CD4-positive, alpha-beta T cell (primary cell): ENCODE measurements at regions not wholly inside any gene's neighbourhood (a gene's known extent, or its start where the extent isn't known, plus 50 kb on each side); places are given as distances from the start of the nearest gene placed in this dataset.

Experiments
- ATAC-seq: fragments of 200-7000 bp; cut with Tn5 transposase; one replicate; pipeline ENCODE4 v1.10.0; 2022; ENCODE audit warnings: mild to moderate bottlenecking; ENCODE audit not compliant: poor library complexity
- CTCF ChIA-PET: fragments of 350-600 bp; sonication (Branson Sonifier 250); formaldehyde crosslinking; loops from one replicate; lab custom pipeline; 2021; ENCODE audit warnings: antibody characterized with exemption, inconsistent platforms; lab: Charles Lee
- POLR2A ChIA-PET: fragments of 350-600 bp; sonication (Branson Sonifier 250); formaldehyde crosslinking; loops from one replicate; lab custom pipeline; 2021; ENCODE audit warnings: antibody characterized with exemption, inconsistent platforms; lab: Charles Lee
- DNase-seq, 14 experiments: peaks; one replicate each; pipeline ENCODE4 v3.0.0-alpha.2; 2013 to 2020; ENCODE audit warnings: mixed read lengths in 2 of 14
- H3K27ac ChIP-seq, 2 donors: one replicate each; pipeline versions ENCODE4 v1.5.1 to v1.7.0; 2013; ENCODE audit warnings: low read length in 2 of 2, low read depth in 1 of 2, mild to moderate bottlenecking in 1 of 2
- H3K27me3 ChIP-seq, 2 experiments: 1 replicate in 1 of 2; 2 replicates in 1 of 2; pipeline versions ENCODE4 v1.6.1 to v1.7.0; 2013; ENCODE audit warnings: low read length in 2 of 2, control low read depth in 1 of 2, mild to moderate bottlenecking in 1 of 2, moderate library complexity in 1 of 2; ENCODE audit not compliant: insufficient read depth in 2 of 2, control insufficient read depth in 1 of 2
- H3K36me3 ChIP-seq: one replicate; pipeline ENCODE4 v1.6.1; 2013; ENCODE audit warnings: low read length, control low read depth; ENCODE audit not compliant: insufficient read depth
- H3K4me1 ChIP-seq: one replicate; pipeline ENCODE4 v1.6.1; 2013; ENCODE audit warnings: low read length, control low read depth; ENCODE audit not compliant: insufficient read depth
- H3K4me3 ChIP-seq: one replicate; pipeline ENCODE4 v1.5.1; 2013; ENCODE audit warnings: mild to moderate bottlenecking, low read length, moderate library complexity
- H3K9me3 ChIP-seq, 2 experiments: 1 replicate in 1 of 2; 2 replicates in 1 of 2; pipeline versions ENCODE4 v1.6.1 to v1.7.0; 2013; ENCODE audit warnings: low read length in 2 of 2, mild to moderate bottlenecking in 2 of 2, control low read depth in 1 of 2, moderate library complexity in 1 of 2; ENCODE audit not compliant: control insufficient read depth in 1 of 2, insufficient read depth in 1 of 2
- H3K27ac Mint-ChIP-seq: one replicate; pipeline ENCODE4 v1.8.0; 2020; ENCODE audit warnings: mixed read lengths
- H3K27me3 Mint-ChIP-seq: one replicate; pipeline ENCODE4 v1.8.0; 2021; ENCODE audit warnings: mixed read lengths
- H3K36me3 Mint-ChIP-seq: one replicate; pipeline ENCODE4 v1.8.0; 2021; ENCODE audit warnings: low read depth, mixed read lengths
- H3K4me1 Mint-ChIP-seq: one replicate; pipeline ENCODE4 v1.8.0; 2021; ENCODE audit warnings: low read depth, mixed read lengths
- H3K4me3 Mint-ChIP-seq: one replicate; pipeline ENCODE4 v1.8.0; 2020; ENCODE audit warnings: mild to moderate bottlenecking, mixed read lengths
- H3K9me3 Mint-ChIP-seq: one replicate; pipeline ENCODE4 v1.8.0; 2020; ENCODE audit warnings: mixed read lengths
- CTCF ChIP-seq: fragments of 200-600 bp; IDR thresholded peaks from one replicate; pipeline ENCODE4 v1.8.0; 2022; ENCODE audit warnings: antibody characterized with exemption, mild to moderate bottlenecking
- intact Hi-C, 2 experiments: fragments of 100-400 bp; cut with DNase I in 1 of 2; cut with micrococcal nuclease in 1 of 2; formaldehyde crosslinking; loops; one replicate each; pipeline versions ENCODE4 v1.15.1 to v1.9.0; 2023 to 2025; cut with DNase I, micrococcal nuclease

- no peak overlapping the region for H3K4me3 Mint-ChIP-seq
- H3K4me1 Mint-ChIP-seq: no peaks in the 10 kb centered on the region
- H3K27ac Mint-ChIP-seq: no peak overlapping the region
- Histone ChIP-seq H3K4me1 (no peaks in the 10 kb centered on the region), H3K36me3 (no peaks in the 10 kb centered on the region), H3K4me3 (no peak overlapping the region), H3K9me3 (no peaks in the 10 kb centered on the region), H3K27ac (no peak overlapping the region), H3K27me3 (no peaks in the 10 kb centered on the region)
- intact Hi-C loops: no loop called here
- ATAC-seq: no peak
- DNase-seq: no peak
- H3K36me3 Mint-ChIP-seq: no peaks in the 10 kb centered on the region
- TF ChIP-seq CTCF: no peak
- ChIA-PET POLR2A (no interaction called here), CTCF (no interaction called here)
- H3K9me3 Mint-ChIP-seq: no peaks in the 10 kb centered on the region
- H3K27me3 Mint-ChIP-seq: no peaks in the 10 kb centered on the region
These were observed 298.4 kb downstream of the MAP2K6 start for GRCh38 chr17:69712801-69713311.

DNA sequence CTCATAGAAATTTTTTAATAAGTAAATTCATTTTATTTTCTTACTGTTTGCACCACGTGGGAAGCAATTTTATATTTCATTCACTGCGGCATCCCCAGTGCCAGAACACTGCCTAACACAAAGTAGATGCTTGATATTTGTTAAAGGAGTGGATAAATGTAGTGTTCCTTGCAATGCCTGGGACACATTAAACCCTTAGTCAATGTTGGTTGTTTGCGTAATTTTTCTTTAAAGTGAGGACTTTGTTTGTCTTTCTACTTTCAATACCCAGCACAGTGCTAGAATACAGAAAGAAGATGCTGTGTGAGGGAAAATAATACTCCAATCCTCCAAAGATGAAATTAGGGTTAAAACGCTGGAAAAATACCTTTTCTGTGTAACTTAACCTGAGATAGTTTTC is 299.3 kb downstream of the MAP2K6 start:
- TF ChIP-seq CTCF: no peak
- ChIA-PET POLR2A (no interaction called here), CTCF (no interaction called here)
- Histone ChIP-seq H3K4me3 (no peak overlapping the region), H3K36me3 (no peaks in the 10 kb centered on the region), H3K9me3 (no peaks in the 10 kb centered on the region), H3K27me3 (no peaks in the 10 kb centered on the region), H3K4me1 (no peaks in the 10 kb centered on the region), H3K27ac (no peak overlapping the region)
- intact Hi-C loops: no loop called here
- no peak for DNase-seq
- H3K4me3 Mint-ChIP-seq: no peak overlapping the region
- no peaks in the 10 kb centered on the region for H3K9me3 Mint-ChIP-seq
- ATAC-seq: no peak
- H3K36me3 Mint-ChIP-seq: no peaks in the 10 kb centered on the region
- no peak overlapping the region for H3K27ac Mint-ChIP-seq
- H3K4me1 Mint-ChIP-seq: no peaks in the 10 kb centered on the region
- H3K27me3 Mint-ChIP-seq: no peaks in the 10 kb centered on the region

DNA sequence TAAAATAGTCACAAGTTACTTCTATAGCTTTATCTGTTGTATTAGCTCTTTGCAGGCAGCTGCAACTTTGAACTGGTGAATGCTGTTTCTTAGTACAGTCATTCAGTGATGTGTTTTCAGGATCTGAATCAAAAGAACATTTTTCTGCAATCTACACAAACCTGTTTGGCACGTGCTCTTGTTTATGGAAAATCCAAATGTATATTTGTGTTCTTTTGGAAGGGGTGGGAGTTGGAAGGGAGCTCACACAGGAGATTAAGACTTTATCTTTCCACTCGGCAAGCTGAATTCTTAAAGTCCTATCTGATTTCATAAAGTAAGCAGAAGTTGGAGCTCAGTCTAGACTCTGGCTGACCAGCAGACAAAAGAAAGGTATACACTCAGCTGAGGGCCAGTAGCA is 300.2 kb downstream of the MAP2K6 start:
- intact Hi-C loops: no loop called here
- no peaks in the 10 kb centered on the region for H3K4me1 Mint-ChIP-seq
- TF ChIP-seq CTCF: no peak
- ChIA-PET POLR2A (no interaction called here), CTCF (no interaction called here)
- H3K36me3 Mint-ChIP-seq: no peaks in the 10 kb centered on the region
- H3K27me3 ChIP-seq: no peaks in the 10 kb centered on the region
- no peaks in the 10 kb centered on the region for H3K9me3 Mint-ChIP-seq
- H3K27ac Mint-ChIP-seq: no peak overlapping the region
- no peaks in the 10 kb centered on the region for H3K4me1 ChIP-seq
- no peaks in the 10 kb centered on the region for H3K36me3 ChIP-seq
- H3K9me3 ChIP-seq: no peaks in the 10 kb centered on the region
- no peak overlapping the region for H3K4me3 ChIP-seq
- H3K27ac ChIP-seq: no peak overlapping the region
- ATAC-seq (no peak), DNase-seq (no peak)
- no peak overlapping the region for H3K4me3 Mint-ChIP-seq
- H3K27me3 Mint-ChIP-seq: no peaks in the 10 kb centered on the region
